ENCODE measurements at regions not wholly inside any gene's neighbourhood (a gene's known extent, or its start where the extent isn't known, plus 50 kb on each side); places are given as distances from the start of the nearest gene placed in this dataset.

DNA sequence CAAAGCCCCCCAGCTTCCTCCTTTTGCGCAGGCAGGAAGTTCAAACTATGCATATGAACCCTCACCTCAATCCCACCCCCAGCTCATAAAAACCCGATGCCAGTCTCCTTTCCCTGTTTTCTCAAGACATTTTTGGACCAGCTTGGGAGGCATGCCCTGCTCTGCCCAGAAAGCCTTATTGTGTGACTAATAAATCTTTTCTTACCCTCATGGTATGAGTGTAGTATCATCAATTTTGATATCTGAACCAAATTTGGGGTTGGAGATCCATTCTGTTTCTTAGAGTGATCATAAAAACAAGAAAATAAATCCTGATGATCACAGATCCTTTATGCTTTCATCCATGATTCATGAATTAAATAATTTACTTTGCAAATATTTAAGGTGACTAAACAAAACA lies 128.5 kb downstream of the ALG10B start:
- no peak for TF ChIP-seq CTCF (IDR thresholded peaks at IDR 0.05 in 4 of 5, conservative IDR thresholded peaks at IDR 0.05 in 1 of 5)
- TF ChIP-seq POLR2A (IDR thresholded peaks at IDR 0.05): no peak
